GM23338 (cell line): ENCODE measurements at regions not wholly inside any gene's neighbourhood (a gene's known extent, or its start where the extent isn't known, plus 50 kb on each side); places are given as distances from the start of the nearest gene placed in this dataset.

Experiments used
- ATAC-seq: fragments of 200-7000 bp; cut with Tn5 transposase; 3 replicates; pipeline ENCODE4 v1.9.1; 2020
- DNase-seq: peaks from one replicate; pipeline ENCODE4 v3.0.0-alpha.2; 2015; ENCODE audit warnings: low spot score
- H2AFZ ChIP-seq: fragments of 200-600 bp; sonication (generic); 2 replicates; pipeline ENCODE4 v1.8.0; 2016; ENCODE audit warnings: antibody characterized with exemption, mild to moderate bottlenecking, moderate library complexity
- H3F3A ChIP-seq: fragments of 200-600 bp; sonication (generic); replicated peaks from 2 replicates; pipeline ENCODE4 v1.8.0; 2017; ENCODE audit warnings: antibody characterized with exemption, mixed run types, low read depth
- H3K27ac ChIP-seq: fragments of 200-600 bp; sonication (generic); 2 replicates; pipeline ENCODE4 v1.6.1; 2016; ENCODE audit warnings: low read depth
- H3K27me3 ChIP-seq: fragments of 200-600 bp; sonication (generic); 2 replicates; pipeline ENCODE4 v1.8.0; 2016; ENCODE audit warnings: mild to moderate bottlenecking, mixed run types, moderate library complexity; ENCODE audit not compliant: insufficient read depth
- H3K36me3 ChIP-seq: fragments of 200-600 bp; sonication (generic); 2 replicates; pipeline ENCODE4 v1.8.0; 2016; ENCODE audit warnings: mild to moderate bottlenecking; ENCODE audit not compliant: insufficient read depth
- H3K4me1 ChIP-seq: fragments of 200-600 bp; sonication (generic); 2 replicates; pipeline ENCODE4 v1.8.0; 2016; ENCODE audit warnings: mild to moderate bottlenecking, moderate library complexity; ENCODE audit not compliant: insufficient read depth
- H3K4me2 ChIP-seq: fragments of 200-600 bp; sonication (generic); 2 replicates; pipeline ENCODE4 v1.7.1; 2017; ENCODE audit warnings: mixed run types
- H3K4me3 ChIP-seq: fragments of 200-600 bp; sonication (generic); 2 replicates; pipeline ENCODE4 v1.6.1; 2016; ENCODE audit warnings: mixed run types
- H3K79me2 ChIP-seq: fragments of 200-600 bp; sonication (generic); replicated peaks from 2 replicates; pipeline ENCODE4 v1.8.0; 2017; ENCODE audit warnings: mild to moderate bottlenecking; ENCODE audit not compliant: insufficient read depth
- H3K9me2 ChIP-seq: fragments of 200-600 bp; sonication (generic); 2 replicates; pipeline ENCODE4 v1.8.0; 2017; ENCODE audit not compliant: insufficient read depth
- H4K20me1 ChIP-seq: fragments of 200-600 bp; sonication (generic); replicated peaks from 2 replicates; pipeline ENCODE4 v1.8.0; 2017; ENCODE audit warnings: mild to moderate bottlenecking; ENCODE audit not compliant: insufficient read depth
- H3K27ac Mint-ChIP-seq: 2 replicates; pipeline ENCODE4 v1.8.0; 2020; ENCODE audit warnings: inconsistent platforms, mild to moderate bottlenecking, moderate library complexity, mixed read lengths
- H3K27me3 Mint-ChIP-seq: 3 replicates; pipeline ENCODE4 v1.8.0; 2022; ENCODE audit warnings: low read depth, mild to moderate bottlenecking, moderate library complexity, mixed read lengths, inconsistent platforms; ENCODE audit not compliant: insufficient read depth, poor library complexity
- H3K36me3 Mint-ChIP-seq: 3 replicates; pipeline ENCODE4 v1.8.0; 2021; ENCODE audit warnings: low read depth, mild to moderate bottlenecking, inconsistent platforms, moderate library complexity, mixed read lengths
- H3K4me1 Mint-ChIP-seq: 3 replicates; pipeline ENCODE4 v1.8.0; 2020; ENCODE audit warnings: mild to moderate bottlenecking, inconsistent platforms, mixed read lengths
- H3K4me3 Mint-ChIP-seq: 3 replicates; pipeline ENCODE4 v1.8.0; 2021; ENCODE audit warnings: moderate library complexity, mild to moderate bottlenecking, inconsistent platforms, mixed read lengths
- H3K9me3 Mint-ChIP-seq: 3 replicates; pipeline ENCODE4 v1.8.0; 2020; ENCODE audit warnings: moderate library complexity, mild to moderate bottlenecking, inconsistent platforms, mixed read lengths
- CREB1 ChIP-seq: fragments of 250-450 bp; sonication (Bioruptor Pico); IDR thresholded peaks from 2 replicates; pipeline ENCODE4 v1.5.0; 2020; ENCODE audit warnings: low read depth, mild to moderate bottlenecking, moderate library complexity
- ETS1 ChIP-seq: IDR thresholded peaks from 2 replicates; pipeline ENCODE4 v1.6.1; 2016; ENCODE audit warnings: antibody characterized with exemption
- EZH2 ChIP-seq: fragments of 200-600 bp; sonication (generic); IDR thresholded peaks from one replicate; pipeline ENCODE4 v1.8.0; 2017; ENCODE audit warnings: antibody characterized with exemption, mild to moderate bottlenecking, low read depth; ENCODE audit not compliant: unreplicated experiment
- EZH2phosphoT487 ChIP-seq: fragments of 200-600 bp; sonication (generic); IDR thresholded peaks from one replicate; pipeline ENCODE4 v1.8.1; 2018; ENCODE audit warnings: antibody characterized with exemption; ENCODE audit not compliant: unreplicated experiment
- JUNB ChIP-seq: IDR thresholded peaks from one replicate; pipeline ENCODE4 v1.6.1; 2016; ENCODE audit warnings: antibody characterized with exemption; ENCODE audit not compliant: unreplicated experiment
- NANOG ChIP-seq: IDR thresholded peaks from 2 replicates; pipeline ENCODE4 v1.6.1; 2016; ENCODE audit warnings: antibody characterized with exemption, borderline replicate concordance
- POLR2AphosphoS5 ChIP-seq: IDR thresholded peaks from 2 replicates; pipeline ENCODE4 v1.6.1; 2016; ENCODE audit warnings: antibody characterized with exemption, low read depth
- REST ChIP-seq: IDR thresholded peaks from one replicate; pipeline ENCODE4 v1.6.1; 2018; ENCODE audit warnings: antibody characterized with exemption; ENCODE audit not compliant: unreplicated experiment
- STAT1 ChIP-seq: IDR thresholded peaks from one replicate; pipeline ENCODE4 v1.6.1; 2016; ENCODE audit warnings: antibody characterized with exemption; ENCODE audit not compliant: unreplicated experiment
- ZNF114 ChIP-seq: fragments of 250-450 bp; sonication (Bioruptor Pico); IDR thresholded peaks from 2 replicates; pipeline ENCODE4 v1.5.0; 2020; ENCODE audit warnings: mild to moderate bottlenecking, moderate library complexity
- ZNF331 ChIP-seq: fragments of 250-450 bp; sonication (Bioruptor Pico); IDR thresholded peaks from 2 replicates; pipeline ENCODE4 v1.5.0; 2020; ENCODE audit warnings: low read depth, mild to moderate bottlenecking, moderate library complexity
- ZNF462 ChIP-seq: fragments of 250-450 bp; sonication (Bioruptor Pico); IDR thresholded peaks from 2 replicates; pipeline ENCODE4 v1.5.0; 2020; ENCODE audit warnings: mild to moderate bottlenecking, moderate library complexity

- Mint-ChIP-seq H3K4me3 (no peak overlapping the region), H3K27me3 (no peaks in the 10 kb centered on the region), H3K9me3 (no peaks in the 10 kb centered on the region), H3K36me3 (no peaks in the 10 kb centered on the region), H3K27ac (peak overlapping the region; percentile 15; the same call in 1 of the 2 replicates), H3K4me1 (peaks cover 9% of the 10 kb centered on the region; the same call in 2 of the 3 replicates)
- TF ChIP-seq ETS1: no peak
- no peak for TF ChIP-seq EZH2
- DNase-seq: no peak
- H3K27me3 ChIP-seq: no peaks in the 10 kb centered on the region
- no peak overlapping the region for H3K4me3 ChIP-seq
- H3K9me2 ChIP-seq: no peaks in the 10 kb centered on the region
- H3F3A ChIP-seq: no peaks in the 10 kb centered on the region
- H2AFZ ChIP-seq: peak overlapping the region; percentile 70
- H3K4me1 ChIP-seq: peaks cover 13% of the 10 kb centered on the region
- H3K36me3 ChIP-seq: no peaks in the 10 kb centered on the region
- no peaks in the 10 kb centered on the region for H3K79me2 ChIP-seq
- no peak for ATAC-seq
- H3K27ac ChIP-seq: no peak overlapping the region
- no peaks in the 10 kb centered on the region for H4K20me1 ChIP-seq
- no peak overlapping the region for H3K4me2 ChIP-seq
Observed at GRCh38 chr5:96340357-96340756, 92.7 kb downstream of the PCSK1 start.

GRCh38 chr5:96339862-96340261 is 93.2 kb downstream of the PCSK1 start:
- H3K4me1 Mint-ChIP-seq: peaks cover 9% of the 10 kb centered on the region; the same call in 2 of the 3 replicates
- no peaks in the 10 kb centered on the region for H3K9me2 ChIP-seq
- no peak for ATAC-seq
- H3F3A ChIP-seq: no peaks in the 10 kb centered on the region
- no peaks in the 10 kb centered on the region for H3K27me3 Mint-ChIP-seq
- H3K79me2 ChIP-seq: no peaks in the 10 kb centered on the region
- no peak for DNase-seq
- no peak overlapping the region for H3K27ac ChIP-seq
- peaks cover 13% of the 10 kb centered on the region for H3K4me1 ChIP-seq
- H2AFZ ChIP-seq: peak overlapping the region; percentile 70
- H3K9me3 Mint-ChIP-seq: no peaks in the 10 kb centered on the region
- no peak overlapping the region for H3K4me3 Mint-ChIP-seq
- no peaks in the 10 kb centered on the region for H4K20me1 ChIP-seq
- no peaks in the 10 kb centered on the region for H3K27me3 ChIP-seq
- no peaks in the 10 kb centered on the region for H3K36me3 ChIP-seq
- H3K27ac Mint-ChIP-seq: no peak overlapping the region
- H3K36me3 Mint-ChIP-seq: no peaks in the 10 kb centered on the region
- no peak overlapping the region for H3K4me2 ChIP-seq
- H3K4me3 ChIP-seq: no peak overlapping the region
- no peak for TF ChIP-seq NANOG
- TF ChIP-seq CREB1: no peak
- TF ChIP-seq POLR2AphosphoS5: no peak
- TF ChIP-seq REST: no peak
- TF ChIP-seq STAT1: no peak
- no peak for TF ChIP-seq ZNF462
- TF ChIP-seq EZH2phosphoT487: no peak
- TF ChIP-seq ZNF331 (CRISPR knock-in tag): no peak
- no peak for TF ChIP-seq JUNB
- TF ChIP-seq EZH2: no peak
- TF ChIP-seq ZNF114 (CRISPR knock-in tag): no peak
